ENCODE measurements at regions not wholly inside any gene's neighbourhood (a gene's known extent, or its start where the extent isn't known, plus 50 kb on each side); places are given as distances from the start of the nearest gene placed in this dataset.
A peak's percentile ranks its signal among the peaks of the same experiment; 100 is the strongest.

GRCh38 chr21:28827422-28827821 lies 165.3 kb downstream of the LTN1 start:
- peaks cover 11 to 27% of the 10 kb centered on the region in 2 donors for H3K4me1 ChIP-seq (ENCODE audit: control insufficient read depth in 1 of 2, low read depth in 2 of 2)
- no peaks in the 10 kb centered on the region for H3K36me3 ChIP-seq
- no peaks in the 10 kb centered on the region for H3K9me3 ChIP-seq
- no peak for TF ChIP-seq CTCF (IDR thresholded peaks at IDR 0.05)
- H3K27me3 ChIP-seq (replicated peaks; ENCODE audit: insufficient read depth), result no peaks in the 10 kb centered on the region
- DNase-seq (ENCODE audit: low spot score) (no peak), ATAC-seq (ENCODE audit: insufficient number of reproducible peaks, low FRiP score, low read depth) (no peak)
- no peak overlapping the region for H3K27ac ChIP-seq
- no peak overlapping the region for H3K4me3 ChIP-seq

GRCh38 chr21:28826569-28826968 lies 166.1 kb downstream of the LTN1 start:
- Histone ChIP-seq H3K36me3 (no peaks in the 10 kb centered on the region), H3K27ac (no peak overlapping the region), H3K4me3 (no peak overlapping the region), H3K27me3 (replicated peaks; ENCODE audit: insufficient read depth) (no peaks in the 10 kb centered on the region), H3K9me3 (no peaks in the 10 kb centered on the region), H3K4me1 (ENCODE audit: control insufficient read depth in 1 of 2, low read depth in 2 of 2) (peaks cover 20 to 35% of the 10 kb centered on the region in 2 donors)
- ATAC-seq (ENCODE audit: insufficient number of reproducible peaks, low FRiP score, low read depth) (no peak), DNase-seq (ENCODE audit: low spot score) (no peak)
- TF ChIP-seq CTCF (IDR thresholded peaks at IDR 0.05), result no peak

- H3K4me1 ChIP-seq (ENCODE audit: control insufficient read depth in 1 of 2, low read depth in 2 of 2), result peaks cover 25 to 39% of the 10 kb centered on the region in 2 donors
- no peaks in the 10 kb centered on the region for H3K9me3 ChIP-seq
- no peak for DNase-seq (ENCODE audit: low spot score)
- H3K36me3 ChIP-seq, result no peaks in the 10 kb centered on the region
- TF ChIP-seq CTCF (IDR thresholded peaks at IDR 0.05), result no peak
- no peak overlapping the region for H3K27ac ChIP-seq
- ATAC-seq (ENCODE audit: insufficient number of reproducible peaks, low FRiP score, low read depth), result no peak
- H3K4me3 ChIP-seq, result no peak overlapping the region
- H3K27me3 ChIP-seq (replicated peaks; ENCODE audit: insufficient read depth), result no peaks in the 10 kb centered on the region
Measured at GRCh38 chr21:28826021-28826420, 166.7 kb downstream of the LTN1 start.

GRCh38 chr21:28823429-28823828 lies 169.2 kb downstream of the LTN1 start:
- no peaks in the 10 kb centered on the region for H3K27me3 ChIP-seq (replicated peaks; ENCODE audit: insufficient read depth)
- no peak for ATAC-seq (ENCODE audit: insufficient number of reproducible peaks, low FRiP score, low read depth)

More at GRCh38 chr21:28823429-28823828, 169.2 kb downstream of the LTN1 start:
- Histone ChIP-seq H3K36me3 (no peaks in the 10 kb centered on the region), H3K27ac (peak overlapping the region; percentile 72 to 77), H3K9me3 (no peaks in the 10 kb centered on the region), H3K4me3 (no peak overlapping the region), H3K4me1 (ENCODE audit: control insufficient read depth in 1 of 2, low read depth in 2 of 2) (peaks cover 28 to 56% of the 10 kb centered on the region in 2 donors)
- DNase-seq (ENCODE audit: low spot score), result no peak
- no peak for TF ChIP-seq CTCF (IDR thresholded peaks at IDR 0.05)

Measured in thoracic aorta (tissue), 2 donors.